GM12864 (cell line): ENCODE measurements at regions not wholly inside any gene's neighbourhood (a gene's known extent, or its start where the extent isn't known, plus 50 kb on each side); places are given as distances from the start of the nearest gene placed in this dataset.
A peak's percentile ranks its signal among the peaks of the same experiment; 100 is the strongest.

Experiments used
- DNase-seq: peaks from one replicate; pipeline ENCODE4 v3.0.0-alpha.2; 2011; ENCODE audit warnings: low read depth
- H3K4me3 ChIP-seq: 2 replicates; pipeline ENCODE4 v1.5.1; 2011; ENCODE audit warnings: mild to moderate bottlenecking, low read depth, low read length, control low read depth
- CTCF ChIP-seq: IDR thresholded peaks from 2 replicates; pipeline ENCODE4 v1.5.1; 2011; ENCODE audit warnings: low read depth, mild to moderate bottlenecking, moderate library complexity, low read length, control low read depth, inconsistent platforms; ENCODE audit errors: missing control alignments

- TF ChIP-seq CTCF, result no peak
- no peak overlapping the region for H3K4me3 ChIP-seq
- no peak for DNase-seq
Measured at GRCh38 chr1:87474098-87474497, 145.4 kb downstream of the LMO4 start.

- no peak for DNase-seq
- no peak overlapping the region for H3K4me3 ChIP-seq
- no peak for TF ChIP-seq CTCF
Measured at GRCh38 chr1:87478231-87478630, 149.6 kb downstream of the LMO4 start.

GRCh38 chr1:87495147-87495546, 166.5 kb downstream of the LMO4 start:
- TF ChIP-seq CTCF, result peak; percentile 25
- DNase-seq, result peak; percentile 30

GRCh38 chr1:87495870-87496269, 167.2 kb downstream of the LMO4 start:
- H3K4me3 ChIP-seq, result no peak overlapping the region
- no peak for TF ChIP-seq CTCF
- no peak for DNase-seq

More at GRCh38 chr1:87495147-87495546, 166.5 kb downstream of the LMO4 start:
- H3K4me3 ChIP-seq, result no peak overlapping the region

GRCh38 chr1:87497380-87498203, 168.9 kb downstream of the LMO4 start:
- no peak overlapping the region for H3K4me3 ChIP-seq
- no peak for DNase-seq
- no peak for TF ChIP-seq CTCF

GRCh38 chr1:87501738-87502137, 173.1 kb downstream of the LMO4 start:
- H3K4me3 ChIP-seq, result no peak overlapping the region
- DNase-seq, result no peak
- no peak for TF ChIP-seq CTCF
